ENCODE measurements at regions not wholly inside any gene's neighbourhood (a gene's known extent, or its start where the extent isn't known, plus 50 kb on each side); places are given as distances from the start of the nearest gene placed in this dataset.

GRCh38 chr6:95263840-95264239, 313.5 kb upstream of the MANEA start:
- Histone ChIP-seq H4K20me1 (ENCODE audit: insufficient read depth) (no peaks in the 10 kb centered on the region), H3K27me3 (ENCODE audit: insufficient read depth, low read length) (no peaks in the 10 kb centered on the region), H3K4me3 (replicated peaks in 1 of 2; ENCODE audit: low read depth in 1 of 2, low read length in 2 of 2) (no peak overlapping the region), H2AFZ (ENCODE audit: low read depth, low read length, poor library complexity, severe bottlenecking) (no peak overlapping the region), H3K9ac (ENCODE audit: low read length) (no peak overlapping the region), H3K27ac (ENCODE audit: low read depth, low read length) (no peak overlapping the region), H3K79me2 (ENCODE audit: insufficient read depth, low read length) (no peaks in the 10 kb centered on the region), H3K9me2 (ENCODE audit: insufficient read depth) (no peaks in the 10 kb centered on the region), H3K36me3 (ENCODE audit: control insufficient read depth in 1 of 2, insufficient read depth in 2 of 2, low read length in 2 of 2) (no peaks in the 10 kb centered on the region), H3K9me3 (ENCODE audit: control insufficient read depth in 1 of 2, insufficient read depth in 1 of 2, low read depth in 1 of 2, low read length in 2 of 2) (peaks cover 0 to 11% of the 10 kb centered on the region in 2 experiments; a peak in 2 of 4 replicates), H3K4me1 (ENCODE audit: control insufficient read depth in 1 of 2, insufficient read depth in 2 of 2, low read length in 2 of 2) (no peaks in the 10 kb centered on the region), H3K4me2 (ENCODE audit: low read length) (no peak overlapping the region)
- DNase-seq (ENCODE audit: low read depth, low spot score) (no peak), ATAC-seq (no peak)
- no TSS peak for BruUV-seq (replicated peaks)
- no peak for TF ChIP-seq TCF7L2 (IDR thresholded peaks at IDR 0.05; ENCODE audit: borderline replicate concordance, extremely low read depth, insufficient read depth, insufficient read length)
- TF ChIP-seq POLR2A (IDR thresholded peaks at IDR 0.05; ENCODE audit: borderline replicate concordance, extremely low read depth, insufficient read depth, insufficient read length): no peak
- TF ChIP-seq REST (IDR thresholded peaks at IDR 0.05; ENCODE audit: low read depth): no peak
- TF ChIP-seq, protein P1, sequence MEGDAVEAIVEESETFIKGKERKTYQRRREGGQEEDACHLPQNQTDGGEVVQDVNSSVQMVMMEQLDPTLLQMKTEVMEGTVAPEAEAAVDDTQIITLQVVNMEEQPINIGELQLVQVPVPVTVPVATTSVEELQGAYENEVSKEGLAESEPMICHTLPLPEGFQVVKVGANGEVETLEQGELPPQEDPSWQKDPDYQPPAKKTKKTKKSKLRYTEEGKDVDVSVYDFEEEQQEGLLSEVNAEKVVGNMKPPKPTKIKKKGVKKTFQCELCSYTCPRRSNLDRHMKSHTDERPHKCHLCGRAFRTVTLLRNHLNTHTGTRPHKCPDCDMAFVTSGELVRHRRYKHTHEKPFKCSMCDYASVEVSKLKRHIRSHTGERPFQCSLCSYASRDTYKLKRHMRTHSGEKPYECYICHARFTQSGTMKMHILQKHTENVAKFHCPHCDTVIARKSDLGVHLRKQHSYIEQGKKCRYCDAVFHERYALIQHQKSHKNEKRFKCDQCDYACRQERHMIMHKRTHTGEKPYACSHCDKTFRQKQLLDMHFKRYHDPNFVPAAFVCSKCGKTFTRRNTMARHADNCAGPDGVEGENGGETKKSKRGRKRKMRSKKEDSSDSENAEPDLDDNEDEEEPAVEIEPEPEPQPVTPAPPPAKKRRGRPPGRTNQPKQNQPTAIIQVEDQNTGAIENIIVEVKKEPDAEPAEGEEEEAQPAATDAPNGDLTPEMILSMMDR (IDR thresholded peaks at IDR 0.05 in 2 of 3, conservative IDR thresholded peaks at IDR 0.05 in 1 of 3; ENCODE audit: borderline replicate concordance in 1 of 3, insufficient read depth in 1 of 3, low read depth in 2 of 3, low read length in 2 of 3): no peak
- TF ChIP-seq SIN3A (IDR thresholded peaks at IDR 0.05; ENCODE audit: low read depth): no peak
- POLR2A ChIA-PET: no interaction called here
- CTCF ChIA-PET: no interaction called here
- intact Hi-C loops (cut with micrococcal nuclease): no loop called here
- RAD21 ChIA-PET (ENCODE audit: low non-redundant PET in 1 of 2, low total read pairs in 2 of 2, uncharacterized antibody in 2 of 2, unreplicated experiment in 2 of 2): no interaction called here
